ENCODE measurements at regions not wholly inside any gene's neighbourhood (a gene's known extent, or its start where the extent isn't known, plus 50 kb on each side); places are given as distances from the start of the nearest gene placed in this dataset.

- DNase-seq (ENCODE audit: insufficient read length, low spot score, missing footprints): peak; percentile 86
- H3K27me3 ChIP-seq (ENCODE audit: insufficient read depth, low read length): no peaks in the 10 kb centered on the region
- H3K4me2 ChIP-seq (ENCODE audit: insufficient read depth, low read length): peak overlapping the region; percentile 22
- peaks cover 37% of the 10 kb centered on the region for H3K4me1 ChIP-seq (ENCODE audit: insufficient read depth, low read length)
- no peak for TF ChIP-seq CTCF (IDR thresholded peaks at IDR 0.05; ENCODE audit: extremely low read depth, low read depth, low read length)
- H3K27ac ChIP-seq (ENCODE audit: low read depth, low read length): peak overlapping the region; percentile 93
- H3K36me3 ChIP-seq (ENCODE audit: insufficient read depth, low read length): no peaks in the 10 kb centered on the region
- peak overlapping the region; percentile 0 for H2AFZ ChIP-seq (ENCODE audit: low read length)
- H3K79me2 ChIP-seq (ENCODE audit: insufficient read depth, low read length): no peaks in the 10 kb centered on the region
- H3K4me3 ChIP-seq (ENCODE audit: insufficient read depth, low read length): no peak overlapping the region
- no peaks in the 10 kb centered on the region for H3K9me3 ChIP-seq (ENCODE audit: low read depth, low read length)
- no peaks in the 10 kb centered on the region for H4K20me1 ChIP-seq (ENCODE audit: insufficient read depth, low read length)
Measured at GRCh38 chr4:96164814-96165351, 325.0 kb downstream of the PDHA2 start.

- TF ChIP-seq CTCF (IDR thresholded peaks at IDR 0.05; ENCODE audit: extremely low read depth, low read depth, low read length): no peak
Measured at GRCh38 chr4:96166806-96167205, 326.9 kb downstream of the PDHA2 start.

GRCh38 chr4:96170198-96170597 is 330.3 kb downstream of the PDHA2 start:
- no peak for DNase-seq (ENCODE audit: insufficient read length, low spot score, missing footprints)
- H3K79me2 ChIP-seq (ENCODE audit: insufficient read depth, low read length): no peaks in the 10 kb centered on the region
- no peak overlapping the region for H3K4me3 ChIP-seq (ENCODE audit: insufficient read depth, low read length)
- peaks cover 12% of the 10 kb centered on the region for H3K4me1 ChIP-seq (ENCODE audit: insufficient read depth, low read length)
- H3K9me3 ChIP-seq (ENCODE audit: low read depth, low read length): no peaks in the 10 kb centered on the region
- H3K36me3 ChIP-seq (ENCODE audit: insufficient read depth, low read length): no peaks in the 10 kb centered on the region
- no peaks in the 10 kb centered on the region for H3K27me3 ChIP-seq (ENCODE audit: insufficient read depth, low read length)
- no peak overlapping the region for H3K4me2 ChIP-seq (ENCODE audit: insufficient read depth, low read length)
- no peaks in the 10 kb centered on the region for H4K20me1 ChIP-seq (ENCODE audit: insufficient read depth, low read length)
- no peak for TF ChIP-seq CTCF (IDR thresholded peaks at IDR 0.05; ENCODE audit: extremely low read depth, low read depth, low read length)
- H2AFZ ChIP-seq (ENCODE audit: low read length): no peak overlapping the region
- no peak overlapping the region for H3K27ac ChIP-seq (ENCODE audit: low read depth, low read length)

More at GRCh38 chr4:96166806-96167205, 326.9 kb downstream of the PDHA2 start:
- Histone ChIP-seq H4K20me1 (ENCODE audit: insufficient read depth, low read length) (no peaks in the 10 kb centered on the region), H2AFZ (ENCODE audit: low read length) (peak overlapping the region; percentile 38), H3K79me2 (ENCODE audit: insufficient read depth, low read length) (no peaks in the 10 kb centered on the region), H3K4me2 (ENCODE audit: insufficient read depth, low read length) (no peak overlapping the region), H3K36me3 (ENCODE audit: insufficient read depth, low read length) (no peaks in the 10 kb centered on the region), H3K27ac (ENCODE audit: low read depth, low read length) (peak overlapping the region; percentile 93), H3K4me1 (ENCODE audit: insufficient read depth, low read length) (peaks cover 37% of the 10 kb centered on the region), H3K4me3 (ENCODE audit: insufficient read depth, low read length) (no peak overlapping the region), H3K9me3 (ENCODE audit: low read depth, low read length) (no peaks in the 10 kb centered on the region), H3K27me3 (ENCODE audit: insufficient read depth, low read length) (no peaks in the 10 kb centered on the region)
- DNase-seq (ENCODE audit: insufficient read length, low spot score, missing footprints): no peak

- H3K4me1 ChIP-seq (ENCODE audit: insufficient read depth, low read length): no peaks in the 10 kb centered on the region
- H3K27me3 ChIP-seq (ENCODE audit: insufficient read depth, low read length): no peaks in the 10 kb centered on the region
- DNase-seq (ENCODE audit: insufficient read length, low spot score, missing footprints): no peak
- H3K27ac ChIP-seq (ENCODE audit: low read depth, low read length): no peak overlapping the region
- H3K4me3 ChIP-seq (ENCODE audit: insufficient read depth, low read length): no peak overlapping the region
- H4K20me1 ChIP-seq (ENCODE audit: insufficient read depth, low read length): no peaks in the 10 kb centered on the region
- no peaks in the 10 kb centered on the region for H3K9me3 ChIP-seq (ENCODE audit: low read depth, low read length)
- H2AFZ ChIP-seq (ENCODE audit: low read length): no peak overlapping the region
- H3K4me2 ChIP-seq (ENCODE audit: insufficient read depth, low read length): no peak overlapping the region
- no peak for TF ChIP-seq CTCF (IDR thresholded peaks at IDR 0.05; ENCODE audit: extremely low read depth, low read depth, low read length)
- no peaks in the 10 kb centered on the region for H3K36me3 ChIP-seq (ENCODE audit: insufficient read depth, low read length)
- H3K79me2 ChIP-seq (ENCODE audit: insufficient read depth, low read length): no peaks in the 10 kb centered on the region
Measured at GRCh38 chr4:96173756-96174155, 333.9 kb downstream of the PDHA2 start.
